ENCODE measurements at regions not wholly inside any gene's neighbourhood (a gene's known extent, or its start where the extent isn't known, plus 50 kb on each side); places are given as distances from the start of the nearest gene placed in this dataset.

- Mint-ChIP-seq H3K27me3 (peaks cover 2% of the 10 kb centered on the region), H3K4me1 (ENCODE audit: low read depth) (no peaks in the 10 kb centered on the region), H3K4me3 (no peak overlapping the region), H3K27ac (no peak overlapping the region), H3K36me3 (ENCODE audit: low read depth) (no peaks in the 10 kb centered on the region), H3K9me3 (no peaks in the 10 kb centered on the region)
- intact Hi-C loops (cut with micrococcal nuclease): no loop called here
Measured at GRCh38 chr10:130745251-130745650, 566.3 kb downstream of the TCERG1L start.

- intact Hi-C loops (cut with micrococcal nuclease): no loop called here
- no peaks in the 10 kb centered on the region for H3K36me3 Mint-ChIP-seq (ENCODE audit: low read depth)
- no peak overlapping the region for H3K4me3 Mint-ChIP-seq
- no peaks in the 10 kb centered on the region for H3K9me3 Mint-ChIP-seq
- no peaks in the 10 kb centered on the region for H3K4me1 Mint-ChIP-seq (ENCODE audit: low read depth)
- H3K27ac Mint-ChIP-seq: no peak overlapping the region
- H3K27me3 Mint-ChIP-seq: peaks cover 2% of the 10 kb centered on the region
Measured at GRCh38 chr10:130745821-130746220, 565.7 kb downstream of the TCERG1L start.

- Mint-ChIP-seq H3K27me3 (peaks cover 2% of the 10 kb centered on the region), H3K9me3 (no peaks in the 10 kb centered on the region), H3K4me1 (ENCODE audit: low read depth) (no peaks in the 10 kb centered on the region), H3K27ac (no peak overlapping the region), H3K36me3 (ENCODE audit: low read depth) (no peaks in the 10 kb centered on the region), H3K4me3 (no peak overlapping the region)
- intact Hi-C loops (cut with micrococcal nuclease): no loop called here
Measured at GRCh38 chr10:130746311-130746710, 565.2 kb downstream of the TCERG1L start.

GRCh38 chr10:130747356-130747755 lies 564.2 kb downstream of the TCERG1L start:
- no peak overlapping the region for H3K27ac Mint-ChIP-seq
- H3K4me1 Mint-ChIP-seq (ENCODE audit: low read depth): no peaks in the 10 kb centered on the region
- intact Hi-C loops (cut with micrococcal nuclease): no loop called here
- H3K27me3 Mint-ChIP-seq: peaks cover 2% of the 10 kb centered on the region
- no peaks in the 10 kb centered on the region for H3K36me3 Mint-ChIP-seq (ENCODE audit: low read depth)
- no peaks in the 10 kb centered on the region for H3K9me3 Mint-ChIP-seq
- H3K4me3 Mint-ChIP-seq: no peak overlapping the region

- intact Hi-C loops (cut with micrococcal nuclease): no loop called here
- H3K27ac Mint-ChIP-seq: no peak overlapping the region
- H3K9me3 Mint-ChIP-seq: no peaks in the 10 kb centered on the region
- H3K4me3 Mint-ChIP-seq: no peak overlapping the region
- H3K27me3 Mint-ChIP-seq: peaks cover 2% of the 10 kb centered on the region
- H3K36me3 Mint-ChIP-seq (ENCODE audit: low read depth): no peaks in the 10 kb centered on the region
- H3K4me1 Mint-ChIP-seq (ENCODE audit: low read depth): no peaks in the 10 kb centered on the region
Measured at GRCh38 chr10:130747946-130748345, 563.6 kb downstream of the TCERG1L start.

GRCh38 chr10:130748409-130749057 lies 563.0 kb downstream of the TCERG1L start:
- Mint-ChIP-seq H3K27ac (no peak overlapping the region), H3K4me1 (ENCODE audit: low read depth) (no peaks in the 10 kb centered on the region), H3K36me3 (ENCODE audit: low read depth) (no peaks in the 10 kb centered on the region), H3K9me3 (no peaks in the 10 kb centered on the region), H3K4me3 (no peak overlapping the region), H3K27me3 (peaks cover 2% of the 10 kb centered on the region)
- intact Hi-C loops (cut with micrococcal nuclease): no loop called here

GRCh38 chr10:130749911-130750310 lies 561.6 kb downstream of the TCERG1L start:
- intact Hi-C loops (cut with micrococcal nuclease): no loop called here
- no peaks in the 10 kb centered on the region for H3K36me3 Mint-ChIP-seq (ENCODE audit: low read depth)
- peaks cover 4% of the 10 kb centered on the region for H3K9me3 Mint-ChIP-seq
- no peak overlapping the region for H3K4me3 Mint-ChIP-seq
- H3K27ac Mint-ChIP-seq: no peak overlapping the region
- no peaks in the 10 kb centered on the region for H3K4me1 Mint-ChIP-seq (ENCODE audit: low read depth)
- no peaks in the 10 kb centered on the region for H3K27me3 Mint-ChIP-seq

GRCh38 chr10:130750441-130750840 lies 561.1 kb downstream of the TCERG1L start:
- no peaks in the 10 kb centered on the region for H3K4me1 Mint-ChIP-seq (ENCODE audit: low read depth)
- no peak overlapping the region for H3K4me3 Mint-ChIP-seq
- no peaks in the 10 kb centered on the region for H3K36me3 Mint-ChIP-seq (ENCODE audit: low read depth)
- H3K27me3 Mint-ChIP-seq: no peaks in the 10 kb centered on the region
- intact Hi-C loops (cut with micrococcal nuclease): no loop called here
- no peak overlapping the region for H3K27ac Mint-ChIP-seq
- peaks cover 7% of the 10 kb centered on the region for H3K9me3 Mint-ChIP-seq

GRCh38 chr10:130751106-130751840 lies 560.2 kb downstream of the TCERG1L start:
- peaks cover 7% of the 10 kb centered on the region for H3K9me3 Mint-ChIP-seq
- no peaks in the 10 kb centered on the region for H3K36me3 Mint-ChIP-seq (ENCODE audit: low read depth)
- H3K27me3 Mint-ChIP-seq: no peaks in the 10 kb centered on the region
- H3K4me3 Mint-ChIP-seq: no peak overlapping the region
- intact Hi-C loops (cut with micrococcal nuclease): no loop called here
- no peak overlapping the region for H3K27ac Mint-ChIP-seq
- no peaks in the 10 kb centered on the region for H3K4me1 Mint-ChIP-seq (ENCODE audit: low read depth)

- Mint-ChIP-seq H3K36me3 (ENCODE audit: low read depth) (no peaks in the 10 kb centered on the region), H3K27me3 (no peaks in the 10 kb centered on the region), H3K9me3 (peaks cover 12% of the 10 kb centered on the region), H3K4me3 (no peak overlapping the region), H3K27ac (no peak overlapping the region), H3K4me1 (ENCODE audit: low read depth) (no peaks in the 10 kb centered on the region)
- intact Hi-C loops (cut with micrococcal nuclease): no loop called here
Measured at GRCh38 chr10:130751851-130752250, 559.7 kb downstream of the TCERG1L start.

- H3K27ac Mint-ChIP-seq: no peak overlapping the region
- H3K9me3 Mint-ChIP-seq: peaks cover 16% of the 10 kb centered on the region
- no peaks in the 10 kb centered on the region for H3K4me1 Mint-ChIP-seq (ENCODE audit: low read depth)
Measured at GRCh38 chr10:130756651-130757050, 554.9 kb downstream of the TCERG1L start.

GRCh38 chr10:130757271-130757670 lies 554.2 kb downstream of the TCERG1L start:
- intact Hi-C loops (cut with micrococcal nuclease): no loop called here
- Mint-ChIP-seq H3K36me3 (ENCODE audit: low read depth) (no peaks in the 10 kb centered on the region), H3K4me3 (no peak overlapping the region), H3K27me3 (no peaks in the 10 kb centered on the region), H3K4me1 (ENCODE audit: low read depth) (no peaks in the 10 kb centered on the region), H3K9me3 (peaks cover 16% of the 10 kb centered on the region), H3K27ac (no peak overlapping the region)

More at GRCh38 chr10:130756651-130757050, 554.9 kb downstream of the TCERG1L start:
- no peak overlapping the region for H3K4me3 Mint-ChIP-seq
- H3K27me3 Mint-ChIP-seq: no peaks in the 10 kb centered on the region
- intact Hi-C loops (cut with micrococcal nuclease): no loop called here
- H3K36me3 Mint-ChIP-seq (ENCODE audit: low read depth): no peaks in the 10 kb centered on the region

GRCh38 chr10:130757821-130758489 lies 553.6 kb downstream of the TCERG1L start:
- no peak overlapping the region for H3K4me3 Mint-ChIP-seq
- H3K27me3 Mint-ChIP-seq: no peaks in the 10 kb centered on the region
- peaks cover 16% of the 10 kb centered on the region for H3K9me3 Mint-ChIP-seq
- H3K36me3 Mint-ChIP-seq (ENCODE audit: low read depth): no peaks in the 10 kb centered on the region
- H3K4me1 Mint-ChIP-seq (ENCODE audit: low read depth): no peaks in the 10 kb centered on the region
- intact Hi-C loops (cut with micrococcal nuclease): no loop called here
- no peak overlapping the region for H3K27ac Mint-ChIP-seq

GRCh38 chr10:130758529-130758928 lies 553.0 kb downstream of the TCERG1L start:
- no peaks in the 10 kb centered on the region for H3K4me1 Mint-ChIP-seq (ENCODE audit: low read depth)

More at GRCh38 chr10:130758529-130758928, 553.0 kb downstream of the TCERG1L start:
- no peak overlapping the region for H3K27ac Mint-ChIP-seq
- intact Hi-C loops (cut with micrococcal nuclease): no loop called here
- no peak overlapping the region for H3K4me3 Mint-ChIP-seq
- H3K9me3 Mint-ChIP-seq: peaks cover 16% of the 10 kb centered on the region
- H3K27me3 Mint-ChIP-seq: no peaks in the 10 kb centered on the region
- H3K36me3 Mint-ChIP-seq (ENCODE audit: low read depth): no peaks in the 10 kb centered on the region

All from dendritic cell treated with granulocyte-macrophage colony-stimulating factor and Interleukin-4, amounts not matched to agents 40 ng/mL and 50 ng/mL, for 4 days (primary cell).